Ascending aorta (tissue), 2 donors: ENCODE measurements at regions not wholly inside any gene's neighbourhood (a gene's known extent, or its start where the extent isn't known, plus 50 kb on each side); places are given as distances from the start of the nearest gene placed in this dataset.
"Not testable (repeated sequence)": the region's sequence is repeated elsewhere in the genome, so short reads cannot be mapped to it uniquely, and the experiment has no call there.

Experiments used
- DNase-seq, 2 donors: peaks; one replicate each; pipeline ENCODE4 v3.0.0-alpha.2; 2019; ENCODE audit warnings: low spot score in 2 of 2
- H3K27ac ChIP-seq, 2 donors: fragments of 200-600 bp; sonication (generic); one replicate each; pipeline ENCODE4 v1.5.1; 2016 to 2017; ENCODE audit warnings: mild to moderate bottlenecking in 1 of 2
- H3K27me3 ChIP-seq: fragments of 200-600 bp; sonication (generic); one replicate; pipeline ENCODE4 v1.5.1; 2017
- H3K36me3 ChIP-seq, 2 donors: fragments of 200-600 bp; sonication (generic); one replicate each; pipeline ENCODE4 v1.5.1; 2016
- H3K4me1 ChIP-seq, 2 donors: fragments of 200-600 bp; sonication (generic); one replicate each; pipeline ENCODE4 v1.5.1; 2016 to 2017; ENCODE audit warnings: mild to moderate bottlenecking in 1 of 2
- H3K4me3 ChIP-seq, 2 donors: fragments of 200-600 bp; sonication (generic); one replicate each; pipeline ENCODE4 v1.5.1; 2016 to 2017; ENCODE audit warnings: mild to moderate bottlenecking in 1 of 2
- H3K9me3 ChIP-seq, 2 donors: fragments of 200-600 bp; sonication (generic); one replicate each; pipeline ENCODE4 v1.5.1; 2016
- intact Hi-C: fragments of 100-400 bp; cut with DNase I; formaldehyde crosslinking; loops from one replicate; pipeline ENCODE4 v1.15.1; 2023
- TF ChIP-seq, protein P1 (sequence below), 3 experiments: fragments of 200-600 bp in 2 of 3; fragments of 450-650 bp in 1 of 3; sonication (generic) in 2 of 3; IDR thresholded peaks; one replicate each; pipeline ENCODE4 v1.5.1; 2016 to 2019; ENCODE audit warnings: antibody characterized with exemption in 3 of 3, mild to moderate bottlenecking in 1 of 3, moderate library complexity in 1 of 3

DNA sequence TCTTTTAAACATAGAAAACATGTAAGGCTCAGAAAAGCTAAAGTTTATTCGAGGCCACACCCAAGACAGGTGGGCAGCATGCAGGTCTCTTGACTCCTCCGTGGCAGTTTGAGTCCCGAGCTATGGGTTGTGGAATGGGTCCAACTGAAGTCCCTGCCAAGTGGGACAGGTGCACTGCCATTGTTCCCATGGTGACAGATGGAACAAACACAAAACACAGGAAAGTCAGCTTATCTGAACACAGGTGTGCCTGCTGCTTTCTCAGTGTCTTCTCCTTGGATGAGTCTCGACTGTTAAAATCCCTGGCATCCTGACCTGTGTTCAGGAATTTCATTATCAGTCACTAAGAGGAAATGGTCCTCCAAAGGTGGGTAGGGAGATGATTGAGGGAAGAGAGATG is 99.0 kb upstream of the RAB4A start:
- no peaks in the 10 kb centered on the region for H3K4me1 ChIP-seq
- no peaks in the 10 kb centered on the region for H3K9me3 ChIP-seq
- intact Hi-C loops: no loop called here

DNA sequence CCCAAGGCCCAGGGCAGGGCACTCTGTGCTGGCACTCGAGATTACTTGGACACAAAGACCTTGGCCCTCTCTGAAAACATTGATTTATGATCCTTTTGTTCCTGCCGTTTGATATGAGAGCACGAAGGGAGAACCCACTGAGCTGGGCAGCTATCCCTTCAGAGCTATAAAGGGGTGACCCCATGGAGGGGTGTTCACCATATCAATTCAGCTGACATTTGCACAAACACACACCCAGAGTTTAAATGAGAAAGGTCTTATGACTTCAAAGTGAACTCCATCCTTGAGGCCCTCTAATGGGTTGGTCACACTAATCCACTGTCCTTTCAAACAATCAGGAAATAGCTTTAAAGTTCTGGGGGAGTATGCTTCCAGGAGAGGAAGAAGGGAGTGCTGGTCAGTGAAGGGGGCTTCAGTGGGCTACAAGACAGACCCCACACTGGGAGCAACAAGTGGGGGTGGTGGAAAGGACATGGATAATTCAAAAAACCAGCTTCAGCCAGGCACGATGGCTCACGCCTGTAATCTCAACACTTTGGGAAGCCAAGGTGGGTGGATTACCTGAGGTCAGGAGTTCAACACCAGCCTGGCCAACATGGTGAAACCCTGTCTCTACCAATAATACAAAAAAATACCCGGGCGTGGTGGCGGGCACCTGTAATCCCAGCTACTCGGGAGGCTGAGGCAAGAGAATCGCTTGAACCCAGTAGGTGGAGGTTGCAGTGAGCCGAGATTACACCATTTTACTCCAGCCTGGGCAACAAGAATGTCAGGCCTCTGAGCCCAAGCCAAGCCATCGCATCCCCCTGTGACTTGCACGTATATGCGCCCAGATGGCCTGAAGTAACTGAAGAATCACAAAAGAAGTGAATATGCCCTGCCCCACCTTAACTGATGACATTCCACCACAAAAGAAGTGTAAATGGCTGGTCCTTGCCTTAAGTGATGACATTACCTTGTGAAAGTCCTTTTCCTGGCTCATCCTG is 97.1 kb upstream of the RAB4A start:
- H3K36me3 ChIP-seq, H3K27me3 ChIP-seq, intact Hi-C loops, H3K4me1 ChIP-seq, H3K4me3 ChIP-seq, DNase-seq, H3K9me3 ChIP-seq, H3K27ac ChIP-seq: not testable (repeated sequence)

More for the DNA sequence above, 99.0 kb upstream of the RAB4A start:
- no peaks in the 10 kb centered on the region for H3K27me3 ChIP-seq
- no peak overlapping the region for H3K27ac ChIP-seq
- H3K36me3 ChIP-seq: no peaks in the 10 kb centered on the region
- TF ChIP-seq, protein P1, sequence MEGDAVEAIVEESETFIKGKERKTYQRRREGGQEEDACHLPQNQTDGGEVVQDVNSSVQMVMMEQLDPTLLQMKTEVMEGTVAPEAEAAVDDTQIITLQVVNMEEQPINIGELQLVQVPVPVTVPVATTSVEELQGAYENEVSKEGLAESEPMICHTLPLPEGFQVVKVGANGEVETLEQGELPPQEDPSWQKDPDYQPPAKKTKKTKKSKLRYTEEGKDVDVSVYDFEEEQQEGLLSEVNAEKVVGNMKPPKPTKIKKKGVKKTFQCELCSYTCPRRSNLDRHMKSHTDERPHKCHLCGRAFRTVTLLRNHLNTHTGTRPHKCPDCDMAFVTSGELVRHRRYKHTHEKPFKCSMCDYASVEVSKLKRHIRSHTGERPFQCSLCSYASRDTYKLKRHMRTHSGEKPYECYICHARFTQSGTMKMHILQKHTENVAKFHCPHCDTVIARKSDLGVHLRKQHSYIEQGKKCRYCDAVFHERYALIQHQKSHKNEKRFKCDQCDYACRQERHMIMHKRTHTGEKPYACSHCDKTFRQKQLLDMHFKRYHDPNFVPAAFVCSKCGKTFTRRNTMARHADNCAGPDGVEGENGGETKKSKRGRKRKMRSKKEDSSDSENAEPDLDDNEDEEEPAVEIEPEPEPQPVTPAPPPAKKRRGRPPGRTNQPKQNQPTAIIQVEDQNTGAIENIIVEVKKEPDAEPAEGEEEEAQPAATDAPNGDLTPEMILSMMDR (IDR thresholded peaks at IDR 0.05): no peak
- H3K4me3 ChIP-seq: no peak overlapping the region
- DNase-seq: no peak

DNA sequence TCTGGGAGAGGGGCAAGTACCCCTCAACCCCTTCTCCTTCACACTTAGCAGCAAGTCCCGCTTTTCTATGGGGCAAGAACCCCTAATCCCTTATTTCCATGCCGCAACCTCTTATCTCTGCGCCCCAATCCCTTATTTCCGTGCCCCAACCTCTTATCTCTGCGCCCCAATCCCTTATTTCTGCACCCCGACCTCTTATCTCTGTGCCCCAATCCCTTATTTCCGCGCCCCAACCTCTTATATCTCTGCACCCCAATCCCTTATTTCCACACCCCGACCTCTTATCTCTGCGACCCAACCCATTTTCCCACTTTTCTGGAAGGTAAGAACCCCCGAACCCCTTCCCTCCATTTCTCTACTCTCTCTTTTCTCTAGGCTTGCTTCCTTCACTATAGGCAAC is 95.6 kb upstream of the RAB4A start:
- H3K27ac ChIP-seq, H3K36me3 ChIP-seq, intact Hi-C loops, DNase-seq, H3K4me3 ChIP-seq, H3K9me3 ChIP-seq, H3K4me1 ChIP-seq, H3K27me3 ChIP-seq: not testable (repeated sequence)

DNA sequence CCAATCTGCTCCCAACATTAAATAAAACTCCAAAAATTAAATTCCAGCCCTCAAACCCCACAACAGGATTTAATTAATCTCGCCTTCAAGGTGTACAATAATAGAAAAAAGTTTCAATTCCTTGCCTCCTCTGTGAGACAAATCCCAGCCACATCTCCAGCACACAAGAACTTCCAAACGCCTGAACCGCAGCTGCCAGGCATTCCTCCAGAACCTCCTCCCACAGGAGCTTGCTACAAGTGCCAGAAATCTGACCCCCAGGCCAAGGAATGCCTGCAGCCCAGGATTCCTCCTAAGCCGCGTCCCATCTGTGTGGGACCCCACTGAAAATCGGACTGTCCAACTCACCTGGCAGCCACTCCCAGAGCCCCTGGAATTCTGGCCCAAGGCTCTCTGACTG is 94.5 kb upstream of the RAB4A start:
- H3K27ac ChIP-seq, H3K36me3 ChIP-seq, H3K9me3 ChIP-seq, DNase-seq, H3K4me3 ChIP-seq, intact Hi-C loops, H3K4me1 ChIP-seq, H3K27me3 ChIP-seq: not testable (repeated sequence)

DNA sequence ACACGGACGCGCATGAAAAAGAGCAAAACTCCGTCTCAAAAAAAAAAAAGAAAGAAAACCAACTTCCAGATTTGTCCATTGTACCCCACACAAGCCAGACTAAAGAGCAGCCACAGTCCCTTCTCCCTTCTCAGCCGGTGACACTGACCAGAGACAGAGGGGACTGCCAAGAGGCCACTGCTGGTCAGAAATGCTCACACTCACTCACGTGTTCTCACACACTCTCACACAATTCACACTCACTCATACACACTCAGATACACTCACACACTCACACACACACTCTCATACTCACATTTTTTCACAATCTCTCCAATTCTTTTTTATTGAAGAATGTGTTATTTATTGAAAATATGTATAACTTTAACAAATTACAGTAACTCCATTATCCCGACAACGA is 90.8 kb upstream of the RAB4A start:
- no peak for DNase-seq
- TF ChIP-seq, protein P1 (IDR thresholded peaks at IDR 0.05): no peak
- no peaks in the 10 kb centered on the region for H3K4me1 ChIP-seq
- H3K27ac ChIP-seq: no peak overlapping the region
- no peaks in the 10 kb centered on the region for H3K9me3 ChIP-seq
- no peak overlapping the region for H3K4me3 ChIP-seq
- H3K36me3 ChIP-seq: no peaks in the 10 kb centered on the region
- intact Hi-C loops: no loop called here
- no peaks in the 10 kb centered on the region for H3K27me3 ChIP-seq

DNA sequence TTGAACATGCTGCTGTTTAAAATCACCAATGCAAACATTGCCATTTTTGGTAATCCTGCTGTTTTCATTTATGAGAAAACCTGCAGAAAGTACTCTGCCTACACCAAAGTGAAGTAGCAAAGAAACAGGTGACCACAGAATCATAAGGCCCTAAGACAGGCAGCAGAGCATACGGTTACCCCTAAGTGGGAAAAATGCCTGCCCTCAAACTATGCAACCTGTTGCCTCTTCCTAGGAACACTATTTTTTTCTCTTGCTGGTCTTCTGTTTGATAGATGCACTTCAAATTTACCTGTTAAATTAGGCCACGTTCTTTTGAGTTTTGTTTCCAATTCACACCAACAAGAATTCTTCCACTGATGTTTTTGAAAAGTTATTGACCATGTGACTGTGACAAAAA is 89.5 kb upstream of the RAB4A start:
- Histone ChIP-seq H3K27ac (no peak overlapping the region), H3K4me3 (no peak overlapping the region), H3K9me3 (no peaks in the 10 kb centered on the region), H3K4me1 (no peaks in the 10 kb centered on the region), H3K36me3 (no peaks in the 10 kb centered on the region), H3K27me3 (no peaks in the 10 kb centered on the region)
- TF ChIP-seq, protein P1 (IDR thresholded peaks at IDR 0.05): no peak
- intact Hi-C loops: no loop called here
- no peak for DNase-seq

DNA sequence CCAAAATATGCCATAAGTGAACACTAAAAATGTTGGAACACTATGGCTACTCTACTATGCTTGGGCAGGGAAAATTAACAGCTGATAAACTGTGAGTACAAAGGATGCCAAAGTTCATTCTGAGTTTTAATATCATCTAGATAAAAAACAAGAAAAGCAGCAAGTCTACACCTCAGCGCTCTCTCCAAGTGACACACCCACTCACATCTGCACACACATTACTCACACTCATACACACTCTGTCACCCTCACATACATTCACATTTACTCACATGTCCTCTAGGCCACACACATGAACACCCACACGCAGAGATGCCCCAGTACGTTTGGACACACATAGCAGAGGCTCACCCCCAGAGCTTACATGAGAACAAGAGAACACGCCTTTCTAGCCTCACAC is 87.3 kb upstream of the RAB4A start:
- no peaks in the 10 kb centered on the region for H3K9me3 ChIP-seq
- no peak for DNase-seq
- H3K27ac ChIP-seq: no peak overlapping the region
- no peak overlapping the region for H3K4me3 ChIP-seq
- no peaks in the 10 kb centered on the region for H3K27me3 ChIP-seq
- H3K36me3 ChIP-seq: no peaks in the 10 kb centered on the region
- intact Hi-C loops: no loop called here
- no peaks in the 10 kb centered on the region for H3K4me1 ChIP-seq
- TF ChIP-seq, protein P1 (IDR thresholded peaks at IDR 0.05): no peak
